ENCODE measurements at regions not wholly inside any gene's neighbourhood (a gene's known extent, or its start where the extent isn't known, plus 50 kb on each side); places are given as distances from the start of the nearest gene placed in this dataset.

DNA sequence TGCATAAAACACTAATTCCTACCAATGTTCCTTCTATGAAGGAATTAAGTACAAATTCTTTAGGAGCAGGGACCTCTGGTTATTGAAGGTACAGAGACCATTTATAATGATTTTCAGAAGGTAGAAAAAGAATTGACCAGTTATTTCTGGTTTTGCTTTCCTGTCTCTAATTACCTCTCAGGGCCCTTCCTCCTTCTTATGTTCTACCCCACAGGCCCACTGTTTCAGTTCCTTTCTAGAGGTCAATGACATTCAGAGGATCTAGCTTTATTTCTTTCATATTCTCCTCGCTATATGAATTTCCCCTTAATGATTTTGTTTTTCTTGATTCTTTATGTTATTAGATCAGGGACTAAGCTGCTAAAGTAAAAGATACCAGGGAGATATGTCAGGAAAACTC lies 345.0 kb upstream of the SPRY2 start:
- H3K27ac ChIP-seq (ENCODE audit: low read depth): no peak overlapping the region
- H4K20me1 ChIP-seq (replicated peaks; ENCODE audit: insufficient read depth): no peaks in the 10 kb centered on the region
- H3F3A ChIP-seq (replicated peaks; ENCODE audit: low read depth): no peaks in the 10 kb centered on the region
- H3K4me3 ChIP-seq: no peak overlapping the region
- Mint-ChIP-seq H3K27ac (no peak overlapping the region), H3K4me1 (peaks cover 12% of the 10 kb centered on the region), H3K9me3 (peaks cover 17% of the 10 kb centered on the region; the same call in 2 of the 3 replicates), H3K27me3 (ENCODE audit: insufficient read depth, low read depth, poor library complexity) (peaks cover 5% of the 10 kb centered on the region), H3K36me3 (ENCODE audit: low read depth) (peaks cover 19% of the 10 kb centered on the region; the same call in 2 of the 3 replicates), H3K4me3 (no peak overlapping the region)
- H2AFZ ChIP-seq: no peak overlapping the region
- H3K79me2 ChIP-seq (replicated peaks; ENCODE audit: insufficient read depth): no peaks in the 10 kb centered on the region
- no peak overlapping the region for H3K4me2 ChIP-seq
- H3K36me3 ChIP-seq (ENCODE audit: insufficient read depth): no peaks in the 10 kb centered on the region
- TF ChIP-seq ZNF331 (CRISPR knock-in tag; IDR thresholded peaks at IDR 0.05; ENCODE audit: low read depth) (no peak), ZNF462 (CRISPR knock-in tag; IDR thresholded peaks at IDR 0.05) (no peak), STAT1 (IDR thresholded peaks at IDR 0.05; ENCODE audit: unreplicated experiment) (no peak), NANOG (IDR thresholded peaks at IDR 0.05; ENCODE audit: borderline replicate concordance) (no peak), JUNB (IDR thresholded peaks at IDR 0.05; ENCODE audit: unreplicated experiment) (no peak), POLR2AphosphoS5 (IDR thresholded peaks at IDR 0.05; ENCODE audit: low read depth) (no peak), ETS1 (IDR thresholded peaks at IDR 0.05) (no peak), EZH2 (IDR thresholded peaks at IDR 0.05; ENCODE audit: low read depth, unreplicated experiment) (no peak), CREB1 (CRISPR knock-in tag; IDR thresholded peaks at IDR 0.05; ENCODE audit: low read depth) (no peak), EZH2phosphoT487 (IDR thresholded peaks at IDR 0.05; ENCODE audit: unreplicated experiment) (no peak)
- TF ChIP-seq, protein P1, sequence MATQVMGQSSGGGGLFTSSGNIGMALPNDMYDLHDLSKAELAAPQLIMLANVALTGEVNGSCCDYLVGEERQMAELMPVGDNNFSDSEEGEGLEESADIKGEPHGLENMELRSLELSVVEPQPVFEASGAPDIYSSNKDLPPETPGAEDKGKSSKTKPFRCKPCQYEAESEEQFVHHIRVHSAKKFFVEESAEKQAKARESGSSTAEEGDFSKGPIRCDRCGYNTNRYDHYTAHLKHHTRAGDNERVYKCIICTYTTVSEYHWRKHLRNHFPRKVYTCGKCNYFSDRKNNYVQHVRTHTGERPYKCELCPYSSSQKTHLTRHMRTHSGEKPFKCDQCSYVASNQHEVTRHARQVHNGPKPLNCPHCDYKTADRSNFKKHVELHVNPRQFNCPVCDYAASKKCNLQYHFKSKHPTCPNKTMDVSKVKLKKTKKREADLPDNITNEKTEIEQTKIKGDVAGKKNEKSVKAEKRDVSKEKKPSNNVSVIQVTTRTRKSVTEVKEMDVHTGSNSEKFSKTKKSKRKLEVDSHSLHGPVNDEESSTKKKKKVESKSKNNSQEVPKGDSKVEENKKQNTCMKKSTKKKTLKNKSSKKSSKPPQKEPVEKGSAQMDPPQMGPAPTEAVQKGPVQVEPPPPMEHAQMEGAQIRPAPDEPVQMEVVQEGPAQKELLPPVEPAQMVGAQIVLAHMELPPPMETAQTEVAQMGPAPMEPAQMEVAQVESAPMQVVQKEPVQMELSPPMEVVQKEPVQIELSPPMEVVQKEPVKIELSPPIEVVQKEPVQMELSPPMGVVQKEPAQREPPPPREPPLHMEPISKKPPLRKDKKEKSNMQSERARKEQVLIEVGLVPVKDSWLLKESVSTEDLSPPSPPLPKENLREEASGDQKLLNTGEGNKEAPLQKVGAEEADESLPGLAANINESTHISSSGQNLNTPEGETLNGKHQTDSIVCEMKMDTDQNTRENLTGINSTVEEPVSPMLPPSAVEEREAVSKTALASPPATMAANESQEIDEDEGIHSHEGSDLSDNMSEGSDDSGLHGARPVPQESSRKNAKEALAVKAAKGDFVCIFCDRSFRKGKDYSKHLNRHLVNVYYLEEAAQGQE (IDR thresholded peaks at IDR 0.05; ENCODE audit: unreplicated experiment): no peak
- TF ChIP-seq, protein P2, sequence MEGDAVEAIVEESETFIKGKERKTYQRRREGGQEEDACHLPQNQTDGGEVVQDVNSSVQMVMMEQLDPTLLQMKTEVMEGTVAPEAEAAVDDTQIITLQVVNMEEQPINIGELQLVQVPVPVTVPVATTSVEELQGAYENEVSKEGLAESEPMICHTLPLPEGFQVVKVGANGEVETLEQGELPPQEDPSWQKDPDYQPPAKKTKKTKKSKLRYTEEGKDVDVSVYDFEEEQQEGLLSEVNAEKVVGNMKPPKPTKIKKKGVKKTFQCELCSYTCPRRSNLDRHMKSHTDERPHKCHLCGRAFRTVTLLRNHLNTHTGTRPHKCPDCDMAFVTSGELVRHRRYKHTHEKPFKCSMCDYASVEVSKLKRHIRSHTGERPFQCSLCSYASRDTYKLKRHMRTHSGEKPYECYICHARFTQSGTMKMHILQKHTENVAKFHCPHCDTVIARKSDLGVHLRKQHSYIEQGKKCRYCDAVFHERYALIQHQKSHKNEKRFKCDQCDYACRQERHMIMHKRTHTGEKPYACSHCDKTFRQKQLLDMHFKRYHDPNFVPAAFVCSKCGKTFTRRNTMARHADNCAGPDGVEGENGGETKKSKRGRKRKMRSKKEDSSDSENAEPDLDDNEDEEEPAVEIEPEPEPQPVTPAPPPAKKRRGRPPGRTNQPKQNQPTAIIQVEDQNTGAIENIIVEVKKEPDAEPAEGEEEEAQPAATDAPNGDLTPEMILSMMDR (conservative IDR thresholded peaks at IDR 0.05; ENCODE audit: low read depth in 2 of 2): no peak
- H3K4me1 ChIP-seq (ENCODE audit: insufficient read depth): peaks cover 9% of the 10 kb centered on the region; the same call in 1 of the 2 replicates
- no peak for DNase-seq (ENCODE audit: low spot score)
- H3K27me3 ChIP-seq (ENCODE audit: insufficient read depth): no peaks in the 10 kb centered on the region
- peaks cover 2% of the 10 kb centered on the region; the same call in 1 of the 2 replicates for H3K9me2 ChIP-seq (ENCODE audit: insufficient read depth)
- ATAC-seq: no peak
